OCI-LY3 (cell line): ENCODE measurements at regions not wholly inside any gene's neighbourhood (a gene's known extent, or its start where the extent isn't known, plus 50 kb on each side); places are given as distances from the start of the nearest gene placed in this dataset.
"Not testable (repeated sequence)": the region's sequence is repeated elsewhere in the genome, so short reads cannot be mapped to it uniquely, and the experiment has no call there.

Experiments
- H2AFZ ChIP-seq: fragments of 200-600, 300-600 bp; shearing (Covaris generic); 2 replicates; pipeline ENCODE4 v1.6.0; 2014; ENCODE audit warnings: antibody characterized with exemption, low read depth, low read length
- H3K27ac ChIP-seq: fragments of 200-600, 300-600 bp; sonication (generic); 2 replicates; pipeline ENCODE4 v1.5.1; 2014; ENCODE audit warnings: mild to moderate bottlenecking, low read length, moderate library complexity, mixed read lengths
- H3K27me3 ChIP-seq: fragments of 200-600, 300-600 bp; sonication (generic); 2 replicates; pipeline ENCODE4 v1.6.1; 2014; ENCODE audit warnings: low read depth, low read length, mixed read lengths
- H3K36me3 ChIP-seq: fragments of 200-600, 300-600 bp; sonication (generic); replicated peaks from 2 replicates; pipeline ENCODE3; 2014; ENCODE audit warnings: low read depth, low read length, mixed read lengths
- H3K4me1 ChIP-seq: fragments of 300-600, 200-600 bp; sonication (generic); 2 replicates; pipeline ENCODE4 v1.6.1; 2014; ENCODE audit warnings: low read length, mixed read lengths
- H3K4me2 ChIP-seq: fragments of 200-600, 300-600 bp; sonication (generic); 2 replicates; pipeline ENCODE4 v1.6.1; 2014; ENCODE audit warnings: low read length, mixed read lengths
- H3K4me3 ChIP-seq: fragments of 300-600, 200-600 bp; sonication (generic); 2 replicates; pipeline ENCODE4 v1.5.1; 2014; ENCODE audit warnings: antibody characterized with exemption, mild to moderate bottlenecking, low read length, moderate library complexity
- H3K79me2 ChIP-seq: fragments of 300-600, 200-600 bp; shearing (Covaris generic); 2 replicates; pipeline ENCODE4 v1.6.1; 2014; ENCODE audit warnings: mild to moderate bottlenecking, low read length, mixed read lengths
- H3K9ac ChIP-seq: fragments of 300-600, 200-600 bp; shearing (Covaris generic); 2 replicates; pipeline ENCODE4 v1.6.0; 2014; ENCODE audit warnings: mild to moderate bottlenecking, low read length, moderate library complexity
- H3K9me3 ChIP-seq: fragments of 200-600, 300-600 bp; shearing (Covaris generic); 2 replicates; pipeline ENCODE4 v1.6.1; 2014; ENCODE audit warnings: low read length, mixed read lengths; ENCODE audit not compliant: insufficient read depth
- H4K20me1 ChIP-seq: fragments of 200-600, 300-600 bp; sonication (generic); 2 replicates; pipeline ENCODE4 v1.6.1; 2016; ENCODE audit warnings: low read length, mixed read lengths; ENCODE audit not compliant: insufficient read depth
- EZH2phosphoT487 ChIP-seq: fragments of 200-600 bp; shearing (Covaris generic); IDR thresholded peaks from 2 replicates; pipeline ENCODE4 v1.6.1; 2018; ENCODE audit warnings: antibody characterized with exemption, mixed run types, low read depth
- TF ChIP-seq, protein P1 (sequence below): fragments of 200-600, 300-600 bp; sonication (generic); IDR thresholded peaks from 2 replicates; pipeline ENCODE4 v1.5.1; 2014; ENCODE audit warnings: antibody characterized with exemption, low read length, low read depth

DNA sequence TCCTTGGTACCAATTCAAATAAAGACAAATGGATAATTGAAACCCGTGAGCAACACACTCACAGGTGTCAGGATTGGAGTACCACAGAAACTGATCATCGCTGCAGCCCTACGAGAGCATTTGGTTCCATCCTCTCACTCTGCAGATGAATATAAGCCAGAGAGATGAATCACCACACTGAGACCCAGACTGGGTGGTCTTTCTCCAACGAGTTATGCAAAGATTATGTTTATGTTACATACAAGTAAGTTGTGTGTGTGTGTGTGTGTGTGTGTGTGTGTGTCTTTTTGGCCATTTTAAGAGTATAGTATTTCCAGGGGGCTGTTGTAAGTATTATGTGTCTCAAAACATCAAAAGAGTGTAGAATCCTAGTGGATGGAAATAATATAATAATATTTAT, 329.5 kb upstream of the ZFP42 start:
- Histone ChIP-seq H3K36me3 (no peaks in the 10 kb centered on the region), H3K4me3 (no peak overlapping the region), H3K27me3 (no peaks in the 10 kb centered on the region), H3K79me2 (no peaks in the 10 kb centered on the region), H3K27ac (no peak overlapping the region), H3K4me2 (no peak overlapping the region), H4K20me1 (no peaks in the 10 kb centered on the region), H3K4me1 (no peaks in the 10 kb centered on the region), H3K9me3 (no peaks in the 10 kb centered on the region), H3K9ac (no peak overlapping the region), H2AFZ (no peak overlapping the region)
- no peak for TF ChIP-seq EZH2phosphoT487

DNA sequence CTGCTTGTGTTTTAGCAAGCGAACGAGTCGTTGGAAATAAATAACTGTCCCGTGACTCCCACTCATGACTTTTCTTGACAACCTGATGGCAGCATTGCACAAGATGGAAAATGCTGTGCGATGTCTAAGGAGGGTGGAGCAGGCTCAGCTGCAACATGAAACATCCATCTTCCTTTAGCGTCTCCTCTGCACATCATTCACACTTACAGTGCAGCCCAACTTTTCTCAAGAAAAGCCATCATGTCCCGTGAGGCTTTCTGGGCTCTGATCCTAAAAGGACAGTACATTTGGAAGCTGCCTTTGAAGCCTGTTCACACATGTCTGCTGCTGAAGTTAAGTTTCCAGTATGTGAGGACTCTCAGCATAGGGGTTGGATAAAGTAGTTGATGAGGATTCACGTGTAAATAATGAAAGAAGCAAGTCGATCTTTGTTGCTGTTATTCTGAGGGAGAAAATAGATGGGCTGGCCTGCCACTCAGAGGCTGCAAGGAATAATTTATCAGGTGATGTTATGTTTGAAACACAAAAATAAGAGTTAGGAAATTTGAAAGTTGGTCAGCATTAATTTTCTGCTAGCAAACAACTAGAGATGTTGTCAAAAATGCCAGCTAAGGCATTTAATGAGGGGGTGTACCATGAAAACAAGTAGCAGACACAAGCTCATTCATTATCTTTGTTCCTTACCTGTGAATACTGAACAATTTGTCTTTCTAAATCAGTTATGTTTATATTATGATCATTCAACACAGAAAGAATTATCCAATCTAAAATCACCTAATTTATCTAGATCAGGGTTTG, 328.7 kb upstream of the ZFP42 start:
- TF ChIP-seq, protein P1, sequence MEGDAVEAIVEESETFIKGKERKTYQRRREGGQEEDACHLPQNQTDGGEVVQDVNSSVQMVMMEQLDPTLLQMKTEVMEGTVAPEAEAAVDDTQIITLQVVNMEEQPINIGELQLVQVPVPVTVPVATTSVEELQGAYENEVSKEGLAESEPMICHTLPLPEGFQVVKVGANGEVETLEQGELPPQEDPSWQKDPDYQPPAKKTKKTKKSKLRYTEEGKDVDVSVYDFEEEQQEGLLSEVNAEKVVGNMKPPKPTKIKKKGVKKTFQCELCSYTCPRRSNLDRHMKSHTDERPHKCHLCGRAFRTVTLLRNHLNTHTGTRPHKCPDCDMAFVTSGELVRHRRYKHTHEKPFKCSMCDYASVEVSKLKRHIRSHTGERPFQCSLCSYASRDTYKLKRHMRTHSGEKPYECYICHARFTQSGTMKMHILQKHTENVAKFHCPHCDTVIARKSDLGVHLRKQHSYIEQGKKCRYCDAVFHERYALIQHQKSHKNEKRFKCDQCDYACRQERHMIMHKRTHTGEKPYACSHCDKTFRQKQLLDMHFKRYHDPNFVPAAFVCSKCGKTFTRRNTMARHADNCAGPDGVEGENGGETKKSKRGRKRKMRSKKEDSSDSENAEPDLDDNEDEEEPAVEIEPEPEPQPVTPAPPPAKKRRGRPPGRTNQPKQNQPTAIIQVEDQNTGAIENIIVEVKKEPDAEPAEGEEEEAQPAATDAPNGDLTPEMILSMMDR: no peak
- no peak for TF ChIP-seq EZH2phosphoT487
- no peak overlapping the region for H2AFZ ChIP-seq

DNA sequence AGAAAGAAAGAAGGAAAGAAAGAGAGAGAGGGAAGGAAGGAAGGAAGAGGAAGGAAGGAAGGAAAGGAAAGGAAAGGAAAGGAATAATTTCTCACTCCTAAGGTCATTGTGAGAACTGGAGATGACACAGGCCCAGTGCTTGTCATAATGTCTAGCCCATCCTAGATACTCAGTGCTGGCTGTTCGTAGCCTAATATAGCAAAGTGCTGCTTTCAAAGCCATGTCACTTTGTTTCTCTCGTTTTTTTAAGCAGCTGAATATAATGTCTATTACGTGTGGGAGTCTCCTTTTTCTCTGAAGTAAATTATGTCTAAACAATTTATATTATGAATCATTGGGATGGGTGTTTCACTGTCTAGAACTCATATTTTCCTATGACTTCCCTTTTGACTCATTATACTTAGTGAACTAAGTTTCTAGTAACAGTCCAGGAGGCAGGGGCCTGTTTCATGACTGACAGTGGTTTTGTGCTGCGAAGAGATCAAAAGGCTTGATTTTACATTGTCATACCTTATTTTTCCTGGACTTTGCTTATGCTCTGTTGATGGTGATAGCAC, 327.0 kb upstream of the ZFP42 start:
- H3K4me3 ChIP-seq: no peak overlapping the region
- no peak overlapping the region for H3K4me2 ChIP-seq
- no peaks in the 10 kb centered on the region for H3K27me3 ChIP-seq
- H3K79me2 ChIP-seq: no peaks in the 10 kb centered on the region
- no peak overlapping the region for H2AFZ ChIP-seq
- no peak overlapping the region for H3K9ac ChIP-seq
- TF ChIP-seq, protein P1: no peak
- TF ChIP-seq EZH2phosphoT487: no peak
- H3K9me3 ChIP-seq: no peaks in the 10 kb centered on the region
- H3K36me3 ChIP-seq: no peaks in the 10 kb centered on the region
- no peaks in the 10 kb centered on the region for H3K4me1 ChIP-seq
- H3K27ac ChIP-seq: no peak overlapping the region
- H4K20me1 ChIP-seq: no peaks in the 10 kb centered on the region

More for the DNA sequence above, 328.7 kb upstream of the ZFP42 start:
- H3K36me3 ChIP-seq: no peaks in the 10 kb centered on the region
- no peaks in the 10 kb centered on the region for H4K20me1 ChIP-seq
- no peak overlapping the region for H3K27ac ChIP-seq
- H3K4me3 ChIP-seq: no peak overlapping the region
- no peaks in the 10 kb centered on the region for H3K9me3 ChIP-seq
- H3K27me3 ChIP-seq: no peaks in the 10 kb centered on the region
- H3K4me1 ChIP-seq: no peaks in the 10 kb centered on the region
- H3K79me2 ChIP-seq: no peaks in the 10 kb centered on the region
- H3K9ac ChIP-seq: no peak overlapping the region
- H3K4me2 ChIP-seq: no peak overlapping the region

DNA sequence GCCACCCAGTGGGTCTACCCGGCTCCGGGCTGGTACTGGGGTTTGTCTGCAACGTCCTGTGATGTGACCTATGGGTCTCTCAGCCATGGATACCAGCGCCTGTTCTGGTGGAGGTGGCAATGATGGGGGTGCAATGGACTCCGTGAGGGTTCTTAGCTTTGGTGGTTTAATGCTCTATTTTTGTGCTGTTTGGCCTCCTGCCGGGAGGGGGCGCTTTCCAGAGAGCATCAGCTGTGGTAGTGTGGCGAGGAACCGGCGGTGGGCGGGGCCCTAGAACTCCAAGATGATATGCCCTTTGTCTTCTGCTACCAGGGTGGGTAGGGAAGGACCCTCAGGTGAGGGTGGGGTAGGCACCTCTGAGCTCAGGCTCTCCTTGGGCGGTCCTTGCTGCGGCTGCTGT, 324.1 kb upstream of the ZFP42 start:
- not testable (repeated sequence) for H3K4me1 ChIP-seq, H3K4me3 ChIP-seq, H3K27ac ChIP-seq, H4K20me1 ChIP-seq, H2AFZ ChIP-seq, H3K4me2 ChIP-seq, H3K9me3 ChIP-seq, H3K9ac ChIP-seq, H3K27me3 ChIP-seq, H3K36me3 ChIP-seq, H3K79me2 ChIP-seq

DNA sequence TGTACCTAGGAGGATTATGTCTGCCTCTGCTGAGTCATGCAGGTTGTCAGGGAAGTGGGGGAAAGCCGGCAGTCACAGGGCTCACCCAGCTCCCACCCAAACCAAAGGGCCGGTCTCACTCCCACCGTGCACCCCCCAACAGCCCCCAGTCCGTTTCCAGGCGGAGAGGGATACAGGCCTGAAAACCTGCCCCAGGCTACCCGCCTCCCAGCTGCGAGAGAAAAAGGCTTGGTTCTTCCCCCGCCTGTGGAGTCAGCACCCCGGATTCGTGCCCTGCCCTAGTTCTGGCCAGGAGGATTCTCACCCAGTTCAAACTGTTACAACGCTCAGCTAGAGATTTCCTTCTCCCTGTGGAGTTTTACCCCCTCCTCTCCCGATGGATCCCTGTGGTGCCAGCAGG, 323.6 kb upstream of the ZFP42 start:
- H3K9ac ChIP-seq, H3K36me3 ChIP-seq, H3K9me3 ChIP-seq, H4K20me1 ChIP-seq, H3K4me3 ChIP-seq, H3K4me1 ChIP-seq, H3K27ac ChIP-seq, H3K4me2 ChIP-seq, H3K79me2 ChIP-seq, H3K27me3 ChIP-seq, H2AFZ ChIP-seq: not testable (repeated sequence)

DNA sequence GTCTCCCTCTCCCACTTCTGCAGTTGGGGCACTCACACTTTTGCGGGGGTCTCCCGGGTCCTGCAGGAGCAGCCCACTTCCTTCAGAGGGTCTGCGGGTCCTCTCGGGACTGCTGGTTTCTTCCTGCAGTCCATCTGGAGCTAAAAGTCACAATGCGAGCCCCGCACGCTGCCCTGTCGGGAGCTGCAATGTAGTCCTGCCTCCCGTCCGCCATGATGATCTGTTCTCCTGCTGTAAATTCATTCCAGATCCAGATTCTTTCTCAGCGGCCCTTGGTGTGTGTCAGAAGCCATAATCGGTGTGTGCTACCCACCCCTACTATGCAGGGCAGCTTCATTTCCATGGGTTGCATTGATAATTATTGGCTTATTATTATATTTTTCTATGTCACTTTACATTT, 323.0 kb upstream of the ZFP42 start:
- H3K27me3 ChIP-seq, H4K20me1 ChIP-seq, H3K79me2 ChIP-seq, H2AFZ ChIP-seq, H3K27ac ChIP-seq, H3K36me3 ChIP-seq, H3K4me1 ChIP-seq, H3K4me2 ChIP-seq, H3K9me3 ChIP-seq, H3K9ac ChIP-seq, H3K4me3 ChIP-seq: not testable (repeated sequence)
